ENCODE measurements at regions not wholly inside any gene's neighbourhood (a gene's known extent, or its start where the extent isn't known, plus 50 kb on each side); places are given as distances from the start of the nearest gene placed in this dataset.

- TF ChIP-seq, protein P1, sequence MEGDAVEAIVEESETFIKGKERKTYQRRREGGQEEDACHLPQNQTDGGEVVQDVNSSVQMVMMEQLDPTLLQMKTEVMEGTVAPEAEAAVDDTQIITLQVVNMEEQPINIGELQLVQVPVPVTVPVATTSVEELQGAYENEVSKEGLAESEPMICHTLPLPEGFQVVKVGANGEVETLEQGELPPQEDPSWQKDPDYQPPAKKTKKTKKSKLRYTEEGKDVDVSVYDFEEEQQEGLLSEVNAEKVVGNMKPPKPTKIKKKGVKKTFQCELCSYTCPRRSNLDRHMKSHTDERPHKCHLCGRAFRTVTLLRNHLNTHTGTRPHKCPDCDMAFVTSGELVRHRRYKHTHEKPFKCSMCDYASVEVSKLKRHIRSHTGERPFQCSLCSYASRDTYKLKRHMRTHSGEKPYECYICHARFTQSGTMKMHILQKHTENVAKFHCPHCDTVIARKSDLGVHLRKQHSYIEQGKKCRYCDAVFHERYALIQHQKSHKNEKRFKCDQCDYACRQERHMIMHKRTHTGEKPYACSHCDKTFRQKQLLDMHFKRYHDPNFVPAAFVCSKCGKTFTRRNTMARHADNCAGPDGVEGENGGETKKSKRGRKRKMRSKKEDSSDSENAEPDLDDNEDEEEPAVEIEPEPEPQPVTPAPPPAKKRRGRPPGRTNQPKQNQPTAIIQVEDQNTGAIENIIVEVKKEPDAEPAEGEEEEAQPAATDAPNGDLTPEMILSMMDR (CRISPR knock-in tag; IDR thresholded peaks at IDR 0.05) = no peak
- TF ChIP-seq HOXA5 (CRISPR knock-in tag; IDR thresholded peaks at IDR 0.05) (no peak), PHF5A (CRISPR knock-in tag; IDR thresholded peaks at IDR 0.05; ENCODE audit: low read depth, unreplicated experiment) (no peak), FUBP1 (CRISPR knock-in tag; IDR thresholded peaks at IDR 0.05; ENCODE audit: borderline replicate concordance) (no peak), RAD21 (CRISPR knock-in tag; IDR thresholded peaks at IDR 0.05) (no peak), USF2 (IDR thresholded peaks at IDR 0.05; ENCODE audit: low read depth, low read length) (no peak), USF2 (CRISPR knock-in tag; IDR thresholded peaks at IDR 0.05; ENCODE audit: borderline replicate concordance) (no peak), FOXP4 (CRISPR knock-in tag; IDR thresholded peaks at IDR 0.05) (no peak), NR3C1 (CRISPR knock-in tag; IDR thresholded peaks at IDR 0.05) (no peak), SALL1 (CRISPR knock-in tag; IDR thresholded peaks at IDR 0.05) (no peak), REST (IDR thresholded peaks at IDR 0.05; ENCODE audit: borderline replicate concordance in 1 of 2, low read depth in 1 of 2, low read length in 2 of 2) (no peak), KLF16 (CRISPR knock-in tag; IDR thresholded peaks at IDR 0.05) (no peak)
- TF ChIP-seq, protein P2, sequence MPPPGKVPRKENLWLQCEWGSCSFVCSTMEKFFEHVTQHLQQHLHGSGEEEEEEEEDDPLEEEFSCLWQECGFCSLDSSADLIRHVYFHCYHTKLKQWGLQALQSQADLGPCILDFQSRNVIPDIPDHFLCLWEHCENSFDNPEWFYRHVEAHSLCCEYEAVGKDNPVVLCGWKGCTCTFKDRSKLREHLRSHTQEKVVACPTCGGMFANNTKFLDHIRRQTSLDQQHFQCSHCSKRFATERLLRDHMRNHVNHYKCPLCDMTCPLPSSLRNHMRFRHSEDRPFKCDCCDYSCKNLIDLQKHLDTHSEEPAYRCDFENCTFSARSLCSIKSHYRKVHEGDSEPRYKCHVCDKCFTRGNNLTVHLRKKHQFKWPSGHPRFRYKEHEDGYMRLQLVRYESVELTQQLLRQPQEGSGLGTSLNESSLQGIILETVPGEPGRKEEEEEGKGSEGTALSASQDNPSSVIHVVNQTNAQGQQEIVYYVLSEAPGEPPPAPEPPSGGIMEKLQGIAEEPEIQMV (CRISPR knock-in tag; IDR thresholded peaks at IDR 0.05; ENCODE audit: low read depth) = no peak
- TF ChIP-seq, protein P3, sequence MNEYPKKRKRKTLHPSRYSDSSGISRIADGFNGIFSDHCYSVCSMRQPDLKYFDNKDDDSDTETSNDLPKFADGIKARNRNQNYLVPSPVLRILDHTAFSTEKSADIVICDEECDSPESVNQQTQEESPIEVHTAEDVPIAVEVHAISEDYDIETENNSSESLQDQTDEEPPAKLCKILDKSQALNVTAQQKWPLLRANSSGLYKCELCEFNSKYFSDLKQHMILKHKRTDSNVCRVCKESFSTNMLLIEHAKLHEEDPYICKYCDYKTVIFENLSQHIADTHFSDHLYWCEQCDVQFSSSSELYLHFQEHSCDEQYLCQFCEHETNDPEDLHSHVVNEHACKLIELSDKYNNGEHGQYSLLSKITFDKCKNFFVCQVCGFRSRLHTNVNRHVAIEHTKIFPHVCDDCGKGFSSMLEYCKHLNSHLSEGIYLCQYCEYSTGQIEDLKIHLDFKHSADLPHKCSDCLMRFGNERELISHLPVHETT (CRISPR knock-in tag; conservative IDR thresholded peaks at IDR 0.05) = no peak
Observed at GRCh38 chr4:38330936-38331335, 333.1 kb upstream of the KLF3 start.
